ENCODE measurements at regions not wholly inside any gene's neighbourhood (a gene's known extent, or its start where the extent isn't known, plus 50 kb on each side); places are given as distances from the start of the nearest gene placed in this dataset.

- peaks cover 0 to 6% of the 10 kb centered on the region in 2 experiments; a peak in 1 of 5 replicates for H3K27me3 ChIP-seq (ENCODE audit: control insufficient read depth in 1 of 2, insufficient read depth in 2 of 2, low read length in 2 of 2)
- FAIRE-seq, result no peak
- TF ChIP-seq TRIM22 (IDR thresholded peaks at IDR 0.05) (no peak), ZBTB37 (CRISPR knock-in tag; IDR thresholded peaks at IDR 0.05) (no peak)
- no peak for ATAC-seq
- in situ Hi-C loops (cut with HindIII; ENCODE audit: extremely low pct_ligation_motif_present, low pct_unique_long_range_greater_than_20kb), result no loop called here
- WGBS (ENCODE audit: low lambda C conversion rate), result 27% methylated on average over 5 of the region's 5 CpGs
- ChIA-PET CTCF (ENCODE audit: low intra/inter-chr PET ratio, low total read pairs) (no interaction called here), POLR2A (no interaction called here)
- H3K4me2 ChIP-seq (ENCODE audit: low read depth, low read length), result no peak overlapping the region
- H4K20me1 ChIP-seq (ENCODE audit: insufficient read depth, low read length), result no peaks in the 10 kb centered on the region
- H3K27ac ChIP-seq (ENCODE audit: extremely low read length, insufficient read depth, low read length), result no peak overlapping the region
- H3K4me1 ChIP-seq (ENCODE audit: insufficient read depth, low read length), result no peaks in the 10 kb centered on the region
- no TSS peak for BruUV-seq (replicated peaks)
- H3K36me3 ChIP-seq (replicated peaks in 1 of 2; ENCODE audit: control insufficient read depth in 1 of 2, insufficient read depth in 2 of 2, low read length in 2 of 2), result no peaks in the 10 kb centered on the region
- H3K4me3 ChIP-seq (replicated peaks in 1 of 3; ENCODE audit: insufficient read depth in 1 of 3, low read depth in 2 of 3, low read length in 3 of 3), result no peak overlapping the region
- no peaks in the 10 kb centered on the region for H3K9me3 ChIP-seq (ENCODE audit: low read length)
- intact Hi-C loops (cut with micrococcal nuclease; ENCODE audit: unreplicated experiment), result no loop called here
- no peak overlapping the region for H2AFZ ChIP-seq (ENCODE audit: low read length)
- no peaks in the 10 kb centered on the region for H3K79me2 ChIP-seq (ENCODE audit: insufficient read depth, low read length)
- DNase-seq (ENCODE audit: low spot score), result no peak
- H3K9ac ChIP-seq (ENCODE audit: insufficient read depth, low read depth, low read length), result no peak overlapping the region
Measured at GRCh38 chr15:56839099-56839498, 79.3 kb upstream of the TCF12 start.

GRCh38 chr15:56838085-56838484 lies 80.4 kb upstream of the TCF12 start:
- in situ Hi-C loops (cut with HindIII; ENCODE audit: extremely low pct_ligation_motif_present, low pct_unique_long_range_greater_than_20kb), result no loop called here
- BruUV-seq (replicated peaks), result no TSS peak
- ChIA-PET CTCF (ENCODE audit: low intra/inter-chr PET ratio, low total read pairs) (no interaction called here), POLR2A (no interaction called here)
- 90% methylated on average over 4 of the region's 4 CpGs for WGBS (ENCODE audit: low lambda C conversion rate)
- no peak overlapping the region for H3K27ac ChIP-seq (ENCODE audit: extremely low read length, insufficient read depth, low read length)
- no peak for DNase-seq (ENCODE audit: low spot score)
- no peak overlapping the region for H2AFZ ChIP-seq (ENCODE audit: low read length)
- H3K4me3 ChIP-seq (replicated peaks in 1 of 3; ENCODE audit: insufficient read depth in 1 of 3, low read depth in 2 of 3, low read length in 3 of 3), result no peak overlapping the region
- no peak for FAIRE-seq
- no peaks in the 10 kb centered on the region for H3K4me1 ChIP-seq (ENCODE audit: insufficient read depth, low read length)
- H3K9ac ChIP-seq (ENCODE audit: insufficient read depth, low read depth, low read length), result no peak overlapping the region
- no peak overlapping the region for H3K4me2 ChIP-seq (ENCODE audit: low read depth, low read length)
- no peaks in the 10 kb centered on the region for H3K36me3 ChIP-seq (replicated peaks in 1 of 2; ENCODE audit: control insufficient read depth in 1 of 2, insufficient read depth in 2 of 2, low read length in 2 of 2)
- no peak for ATAC-seq
- no peaks in the 10 kb centered on the region for H4K20me1 ChIP-seq (ENCODE audit: insufficient read depth, low read length)
- H3K9me3 ChIP-seq (ENCODE audit: low read length), result no peaks in the 10 kb centered on the region
- intact Hi-C loops (cut with micrococcal nuclease; ENCODE audit: unreplicated experiment), result no loop called here
- peaks cover 0 to 8% of the 10 kb centered on the region in 2 experiments; a peak in 1 of 5 replicates for H3K27me3 ChIP-seq (ENCODE audit: control insufficient read depth in 1 of 2, insufficient read depth in 2 of 2, low read length in 2 of 2)
- H3K79me2 ChIP-seq (ENCODE audit: insufficient read depth, low read length), result no peaks in the 10 kb centered on the region
- TF ChIP-seq HDAC2 (CRISPR knock-in tag; IDR thresholded peaks at IDR 0.05), result no peak
- TF ChIP-seq HMG20A (CRISPR knock-in tag; IDR thresholded peaks at IDR 0.05; ENCODE audit: borderline replicate concordance), result no peak
- no peak for TF ChIP-seq TOE1 (CRISPR knock-in tag; IDR thresholded peaks at IDR 0.05)
- TF ChIP-seq NR1H2 (CRISPR knock-in tag; IDR thresholded peaks at IDR 0.05; ENCODE audit: borderline replicate concordance, low read depth), result no peak
- TF ChIP-seq KDM1A (CRISPR knock-in tag; IDR thresholded peaks at IDR 0.05), result no peak
- TF ChIP-seq ARID4A (CRISPR knock-in tag; IDR thresholded peaks at IDR 0.05; ENCODE audit: borderline replicate concordance), result no peak
- no peak for TF ChIP-seq ARNTL (CRISPR knock-in tag; IDR thresholded peaks at IDR 0.05)
- TF ChIP-seq CBX1 (IDR thresholded peaks at IDR 0.05; ENCODE audit: low read depth), result no peak
- TF ChIP-seq POLR2G (IDR thresholded peaks at IDR 0.05; ENCODE audit: low read depth, low read length), result no peak
- TF ChIP-seq, protein P1, sequence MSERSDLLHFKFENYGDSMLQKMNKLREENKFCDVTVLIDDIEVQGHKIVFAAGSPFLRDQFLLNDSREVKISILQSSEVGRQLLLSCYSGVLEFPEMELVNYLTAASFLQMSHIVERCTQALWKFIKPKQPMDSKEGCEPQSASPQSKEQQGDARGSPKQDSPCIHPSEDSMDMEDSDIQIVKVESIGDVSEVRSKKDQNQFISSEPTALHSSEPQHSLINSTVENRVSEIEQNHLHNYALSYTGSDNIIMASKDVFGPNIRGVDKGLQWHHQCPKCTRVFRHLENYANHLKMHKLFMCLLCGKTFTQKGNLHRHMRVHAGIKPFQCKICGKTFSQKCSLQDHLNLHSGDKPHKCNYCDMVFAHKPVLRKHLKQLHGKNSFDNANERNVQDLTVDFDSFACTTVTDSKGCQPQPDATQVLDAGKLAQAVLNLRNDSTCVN (CRISPR knock-in tag; IDR thresholded peaks at IDR 0.05; ENCODE audit: borderline replicate concordance), result no peak
